Muscle of back (tissue), 3 donors: ENCODE measurements at regions not wholly inside any gene's neighbourhood (a gene's known extent, or its start where the extent isn't known, plus 50 kb on each side); places are given as distances from the start of the nearest gene placed in this dataset.
"Not testable (repeated sequence)": the region's sequence is repeated elsewhere in the genome, so short reads cannot be mapped to it uniquely, and the experiment has no call there.

Experiments used
- DNase-seq, 3 donors: peaks; one replicate each; pipeline versions ENCODE4 v3.0.0 to v3.0.0-alpha.2; 2013

GRCh38 chr14:106309423-106309822 lies 783.0 kb downstream of the TMEM121 start:
- no peak for DNase-seq

- DNase-seq, result no peak
Measured at GRCh38 chr14:106315436-106315835, 789.1 kb downstream of the TMEM121 start.

- no peak for DNase-seq
Measured at GRCh38 chr14:106317593-106317992, 791.2 kb downstream of the TMEM121 start.

DNA sequence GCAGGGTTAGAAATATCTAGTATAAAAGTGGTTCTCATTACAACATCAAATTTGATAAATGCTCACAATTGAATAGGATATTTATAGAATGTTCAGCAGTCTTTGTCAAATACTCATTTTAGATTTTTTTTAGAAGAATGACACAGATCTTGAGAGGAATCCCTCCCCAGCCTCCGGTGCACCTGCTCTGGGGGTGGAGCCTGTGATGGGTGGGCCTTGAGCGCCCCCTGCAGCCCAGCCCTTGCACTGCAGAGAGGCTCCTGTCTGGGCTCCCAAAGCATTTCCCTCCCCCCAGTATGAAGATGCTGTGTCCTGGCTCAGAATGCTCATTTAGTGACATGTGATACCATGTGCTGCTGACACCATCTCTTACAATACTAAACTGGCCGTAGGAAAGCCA lies 792.3 kb downstream of the TMEM121 start:
- no peak for DNase-seq

GRCh38 chr14:106323970-106324369 lies 797.6 kb downstream of the TMEM121 start:
- DNase-seq, result not testable (repeated sequence)

DNA sequence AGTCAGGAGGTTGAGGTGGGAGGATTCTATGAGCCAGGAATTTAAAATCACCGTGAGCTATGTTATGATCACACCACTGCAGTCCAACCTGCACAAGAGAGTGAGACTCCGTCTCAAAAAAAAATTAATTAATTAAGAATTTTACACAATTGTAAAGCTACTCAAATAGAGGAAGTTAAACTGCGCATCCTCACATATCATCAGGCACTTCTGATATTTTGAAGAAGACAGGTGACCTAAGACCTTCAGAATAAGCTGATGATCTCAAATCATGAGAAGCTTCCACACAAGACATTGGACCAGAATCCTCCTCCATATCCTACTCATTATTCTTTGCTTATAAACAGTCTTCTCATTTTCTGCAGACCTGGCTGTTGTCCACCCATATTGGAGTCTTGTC lies 800.9 kb downstream of the TMEM121 start:
- no peak for DNase-seq

GRCh38 chr14:106327702-106328353 lies 801.4 kb downstream of the TMEM121 start:
- DNase-seq, result not testable (repeated sequence)

- DNase-seq, result not testable (repeated sequence)
Measured at GRCh38 chr14:106329243-106329642, 802.9 kb downstream of the TMEM121 start.

DNA sequence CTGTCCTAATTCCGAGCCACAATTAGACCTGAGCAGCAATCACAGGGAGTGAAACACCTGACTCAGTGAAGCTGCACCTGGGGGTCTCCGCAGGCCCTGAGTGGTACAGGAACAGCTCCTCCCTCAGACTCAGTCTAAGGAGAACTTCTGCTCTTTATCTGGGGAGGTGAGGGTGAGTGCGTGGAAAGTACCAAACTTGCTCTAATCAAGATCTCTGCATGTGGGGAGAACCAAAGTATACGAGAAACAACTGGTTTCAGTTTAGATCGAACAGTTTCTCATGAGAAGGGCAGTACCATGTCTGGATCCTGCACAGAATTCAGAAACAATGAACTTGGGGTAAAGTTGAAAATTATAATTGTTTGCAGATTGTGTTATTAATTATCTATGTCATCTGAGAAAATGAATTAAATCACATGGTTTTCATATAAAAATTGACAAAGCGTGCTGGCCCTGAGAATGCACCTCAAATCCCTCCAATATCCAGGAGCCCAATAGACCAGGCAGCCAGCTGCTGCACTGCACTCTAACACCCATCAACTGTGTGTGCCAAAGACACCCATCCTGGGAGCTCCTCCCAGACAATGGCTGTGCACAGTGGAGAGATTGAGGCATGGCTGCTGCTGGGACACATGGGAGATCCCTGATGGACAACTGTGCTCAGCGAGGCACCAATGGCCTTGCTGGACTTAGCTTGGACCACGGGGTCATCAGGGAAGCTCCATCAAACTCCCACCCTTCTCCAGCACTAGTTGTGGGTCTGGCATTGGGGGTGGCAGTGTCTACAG lies 803.8 kb downstream of the TMEM121 start:
- DNase-seq, result not testable (repeated sequence)

DNA sequence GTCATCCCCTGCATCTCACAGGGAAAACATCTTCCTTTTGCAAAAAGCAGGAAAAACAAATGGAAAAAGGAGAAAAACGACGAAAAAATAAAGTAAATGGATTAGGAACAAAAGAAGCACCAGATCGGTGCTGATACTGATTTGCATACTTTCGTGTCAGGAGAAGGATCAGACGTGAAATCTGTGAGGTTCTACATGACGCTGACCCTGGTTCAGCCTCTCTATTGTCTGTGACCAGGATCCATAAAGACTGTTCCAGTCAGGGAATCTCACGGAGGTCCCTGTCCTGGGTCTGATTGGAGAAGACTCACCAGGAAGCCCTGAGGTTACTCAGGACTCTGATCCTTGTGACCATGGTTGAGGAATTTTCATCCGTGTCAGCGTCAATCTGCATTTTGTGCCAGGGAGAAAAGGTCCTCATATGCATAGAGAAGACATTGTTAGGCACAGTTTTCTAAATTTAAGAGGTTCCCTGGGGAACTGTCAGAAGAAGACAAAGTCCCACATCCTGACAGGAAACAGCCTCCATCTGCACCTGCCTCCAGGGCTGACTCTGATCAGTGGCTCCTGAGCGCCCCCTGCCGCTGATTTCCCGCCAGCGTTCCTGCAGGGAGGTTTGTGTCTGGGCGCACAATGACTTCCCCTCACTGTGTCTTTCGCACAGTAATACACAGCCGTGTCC lies 808.2 kb downstream of the TMEM121 start:
- not testable (repeated sequence) for DNase-seq

GRCh38 chr14:106335110-106335429 lies 808.7 kb downstream of the TMEM121 start:
- DNase-seq, result not testable (repeated sequence)

GRCh38 chr14:106338775-106339174 lies 812.4 kb downstream of the TMEM121 start:
- DNase-seq, result not testable (repeated sequence)

GRCh38 chr14:106340658-106341057 lies 814.3 kb downstream of the TMEM121 start:
- not testable (repeated sequence) for DNase-seq

GRCh38 chr14:106341161-106341560 lies 814.8 kb downstream of the TMEM121 start:
- not testable (repeated sequence) for DNase-seq

- DNase-seq, result no peak
Measured at GRCh38 chr14:106343626-106344025, 817.2 kb downstream of the TMEM121 start.

DNA sequence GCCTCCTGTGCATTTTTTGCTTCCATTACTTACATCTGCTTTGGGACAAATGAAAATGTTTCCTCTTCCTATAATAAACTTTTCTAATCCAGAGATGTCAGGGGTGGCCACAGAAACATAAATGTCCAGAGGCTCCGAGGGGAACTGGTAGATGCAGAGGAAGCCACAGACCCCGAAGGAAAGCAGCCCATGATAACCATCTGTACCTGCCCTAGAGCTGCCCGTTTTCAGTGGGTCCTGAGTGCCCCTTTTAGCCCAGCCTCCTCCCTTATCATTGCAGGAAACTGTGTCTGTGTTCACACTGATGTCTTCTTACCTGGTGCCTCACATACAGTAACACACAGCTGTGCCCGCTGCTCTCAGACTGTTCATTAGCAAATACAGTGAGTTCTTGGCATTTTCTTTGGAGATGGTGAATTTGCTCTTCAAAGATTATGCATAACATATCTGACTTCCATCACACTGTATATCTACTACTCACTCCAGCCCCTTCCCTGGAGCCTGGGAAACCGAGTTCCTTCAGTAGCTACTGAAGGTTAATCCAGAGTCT lies 817.8 kb downstream of the TMEM121 start:
- not testable (repeated sequence) for DNase-seq

DNA sequence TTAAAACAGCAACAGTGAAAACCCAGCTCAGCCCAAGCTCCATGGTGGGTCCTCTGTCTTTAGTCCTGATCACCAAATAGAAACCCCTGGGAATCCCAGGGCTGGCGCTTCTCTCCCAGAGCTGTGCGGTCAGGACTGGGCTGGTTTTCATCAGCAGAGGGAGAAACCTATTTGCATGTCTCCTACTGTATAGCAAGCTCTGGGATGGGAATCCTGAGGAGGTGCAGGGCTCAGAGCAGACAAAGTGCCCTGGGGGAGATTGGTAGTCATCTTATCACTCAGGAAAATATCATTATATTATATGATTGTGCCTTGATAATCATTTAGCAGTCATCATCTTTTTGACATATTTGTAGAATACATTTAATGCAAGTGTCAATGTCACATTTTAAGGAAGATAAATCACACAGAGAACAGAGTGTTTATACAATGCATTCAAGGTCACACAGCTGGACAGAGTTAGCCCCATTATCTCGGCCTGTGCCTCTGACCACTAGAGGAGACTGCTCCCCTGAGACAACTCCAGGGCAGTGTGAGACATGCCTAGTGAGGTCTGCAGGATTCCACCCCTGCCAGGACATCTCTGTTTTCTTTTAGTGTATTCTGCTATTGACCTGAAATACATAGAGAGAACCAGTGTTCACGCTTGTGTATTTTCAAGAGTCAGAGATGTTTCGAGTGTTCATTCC lies 818.6 kb downstream of the TMEM121 start:
- not testable (repeated sequence) for DNase-seq

GRCh38 chr14:106346084-106346483 lies 819.7 kb downstream of the TMEM121 start:
- DNase-seq, result no peak

- no peak for DNase-seq
Measured at GRCh38 chr14:106346534-106347290, 820.3 kb downstream of the TMEM121 start.

- no peak for DNase-seq
Measured at GRCh38 chr14:106347291-106347778, 821.0 kb downstream of the TMEM121 start.
